ENCODE measurements at regions not wholly inside any gene's neighbourhood (a gene's known extent, or its start where the extent isn't known, plus 50 kb on each side); places are given as distances from the start of the nearest gene placed in this dataset.

- no peak for DNase-seq (ENCODE audit: low spot score)
- Mint-ChIP-seq H3K4me3 (ENCODE audit: unreplicated experiment) (no peak overlapping the region), H3K27ac (ENCODE audit: unreplicated experiment) (no peak overlapping the region), H3K27me3 (ENCODE audit: low read depth) (peaks cover 12% of the 10 kb centered on the region), H3K4me1 (ENCODE audit: low read depth) (no peaks in the 10 kb centered on the region), H3K9me3 (ENCODE audit: low read depth) (no peaks in the 10 kb centered on the region), H3K36me3 (ENCODE audit: low read depth) (no peaks in the 10 kb centered on the region)
- TF ChIP-seq CTCF (IDR thresholded peaks at IDR 0.05): no peak
Measured at GRCh38 chr4:81792521-81792920, 320.8 kb upstream of the RASGEF1B start.

DNA sequence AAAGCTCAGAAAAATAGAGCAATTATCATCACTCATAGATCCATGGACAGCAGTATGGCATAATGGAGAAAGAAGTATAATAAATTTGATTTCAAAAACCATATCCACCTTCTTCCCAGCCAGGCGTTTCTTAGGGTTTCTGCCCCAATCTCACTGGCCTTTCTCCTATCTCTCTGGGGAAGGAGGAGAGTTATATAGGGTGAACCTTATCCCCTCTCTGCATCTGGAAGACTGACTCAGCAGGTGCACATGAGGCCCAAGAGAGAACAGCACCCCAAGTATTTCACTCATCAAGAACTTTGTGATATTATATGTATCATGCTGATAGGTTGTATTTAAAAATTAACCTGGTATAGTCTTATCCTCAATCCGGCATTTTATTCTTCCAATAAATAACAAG is 318.8 kb upstream of the RASGEF1B start:
- Mint-ChIP-seq H3K27me3 (ENCODE audit: low read depth) (peaks cover 7% of the 10 kb centered on the region), H3K27ac (ENCODE audit: unreplicated experiment) (no peak overlapping the region), H3K4me3 (ENCODE audit: unreplicated experiment) (no peak overlapping the region), H3K36me3 (ENCODE audit: low read depth) (no peaks in the 10 kb centered on the region), H3K9me3 (ENCODE audit: low read depth) (no peaks in the 10 kb centered on the region), H3K4me1 (ENCODE audit: low read depth) (peaks cover 10% of the 10 kb centered on the region)
- TF ChIP-seq CTCF (IDR thresholded peaks at IDR 0.05): no peak
- DNase-seq (ENCODE audit: low spot score): no peak

GRCh38 chr4:81789741-81790399 is 318.2 kb upstream of the RASGEF1B start:
- H3K27ac Mint-ChIP-seq (ENCODE audit: unreplicated experiment): no peak overlapping the region
- no peak for TF ChIP-seq CTCF (IDR thresholded peaks at IDR 0.05)
- H3K36me3 Mint-ChIP-seq (ENCODE audit: low read depth): no peaks in the 10 kb centered on the region

DNA sequence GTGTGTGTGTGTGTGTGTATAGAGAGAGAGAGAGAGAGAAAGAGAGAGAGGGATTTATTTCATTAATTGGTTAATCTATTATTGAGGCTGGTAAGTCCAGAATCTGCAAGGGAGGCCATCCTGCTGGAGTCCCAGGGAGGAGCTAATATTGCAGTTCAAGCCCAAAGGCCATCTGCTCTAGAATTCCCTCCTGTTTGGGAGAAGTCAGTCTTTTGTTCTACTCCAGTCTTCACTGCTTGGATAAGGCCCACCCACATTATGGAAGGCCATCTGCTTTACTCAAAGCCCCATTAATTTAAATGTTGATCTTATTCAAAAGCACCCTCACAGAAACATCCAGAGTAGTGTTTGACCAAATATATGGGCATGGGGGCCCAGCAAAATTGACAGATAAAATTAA is 317.5 kb upstream of the RASGEF1B start:
- Mint-ChIP-seq H3K4me3 (ENCODE audit: unreplicated experiment) (no peak overlapping the region), H3K4me1 (ENCODE audit: low read depth) (peaks cover 10% of the 10 kb centered on the region), H3K27ac (ENCODE audit: unreplicated experiment) (no peak overlapping the region), H3K36me3 (ENCODE audit: low read depth) (no peaks in the 10 kb centered on the region), H3K9me3 (ENCODE audit: low read depth) (no peaks in the 10 kb centered on the region), H3K27me3 (ENCODE audit: low read depth) (peaks cover 4% of the 10 kb centered on the region)
- no peak for DNase-seq (ENCODE audit: low spot score)
- no peak for TF ChIP-seq CTCF (IDR thresholded peaks at IDR 0.05)

More at GRCh38 chr4:81789741-81790399, 318.2 kb upstream of the RASGEF1B start:
- H3K4me3 Mint-ChIP-seq (ENCODE audit: unreplicated experiment): no peak overlapping the region
- H3K9me3 Mint-ChIP-seq (ENCODE audit: low read depth): no peaks in the 10 kb centered on the region
- peaks cover 10% of the 10 kb centered on the region for H3K4me1 Mint-ChIP-seq (ENCODE audit: low read depth)
- peaks cover 7% of the 10 kb centered on the region for H3K27me3 Mint-ChIP-seq (ENCODE audit: low read depth)
- DNase-seq (ENCODE audit: low spot score): no peak

DNA sequence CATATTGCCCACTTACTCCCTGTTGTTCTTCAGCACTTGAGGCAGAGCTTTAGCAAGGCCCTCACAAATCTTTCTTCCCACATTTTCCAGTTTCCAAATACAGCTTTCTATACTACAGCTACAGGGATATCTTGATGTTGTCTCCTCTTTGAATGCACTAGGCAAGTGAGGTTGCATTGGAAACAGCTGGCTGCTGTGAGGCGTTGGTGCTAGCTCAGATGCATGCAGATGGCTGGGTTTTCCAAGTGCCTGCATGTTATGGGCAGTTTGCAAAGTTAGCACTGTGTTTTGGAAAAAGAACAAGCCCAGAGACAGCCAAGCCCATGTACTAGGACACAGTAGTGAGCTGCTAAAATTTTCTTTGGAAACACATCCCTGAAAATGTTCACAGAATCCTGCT is 315.1 kb upstream of the RASGEF1B start:
- Mint-ChIP-seq H3K27me3 (ENCODE audit: low read depth) (peaks cover 3% of the 10 kb centered on the region), H3K36me3 (ENCODE audit: low read depth) (no peaks in the 10 kb centered on the region), H3K9me3 (ENCODE audit: low read depth) (no peaks in the 10 kb centered on the region), H3K4me3 (ENCODE audit: unreplicated experiment) (no peak overlapping the region), H3K4me1 (ENCODE audit: low read depth) (peaks cover 10% of the 10 kb centered on the region), H3K27ac (ENCODE audit: unreplicated experiment) (no peak overlapping the region)
- no peak for TF ChIP-seq CTCF (IDR thresholded peaks at IDR 0.05)
- no peak for DNase-seq (ENCODE audit: low spot score)

Data from chondrocyte (in vitro differentiated cells).